Activated CD8-positive, alpha-beta memory T cell treated with anti-CD3 and anti-CD28 coated beads for 4 hours (primary cell): ENCODE measurements at regions not wholly inside any gene's neighbourhood (a gene's known extent, or its start where the extent isn't known, plus 50 kb on each side); places are given as distances from the start of the nearest gene placed in this dataset.
"Not testable (repeated sequence)": the region's sequence is repeated elsewhere in the genome, so short reads cannot be mapped to it uniquely, and the experiment has no call there.

Source experiments
- DNase-seq, 2 donors: peaks; one replicate each; pipeline ENCODE4 v3.0.0-alpha.2; 2020; ENCODE audit warnings: low read depth in 2 of 2

- DNase-seq: no peak
Observed at GRCh38 chr13:76620036-76620435, 266.2 kb downstream of the KCTD12 start.

GRCh38 chr13:76619631-76620030 is 266.6 kb downstream of the KCTD12 start:
- no peak for DNase-seq

GRCh38 chr13:76610819-76611415 is 275.3 kb downstream of the KCTD12 start:
- no peak for DNase-seq

- no peak for DNase-seq
Observed at GRCh38 chr13:76609643-76610042, 276.6 kb downstream of the KCTD12 start.

GRCh38 chr13:76607866-76608265 is 278.3 kb downstream of the KCTD12 start:
- DNase-seq: no peak

- DNase-seq: no peak
Observed at GRCh38 chr13:76600081-76600480, 286.1 kb downstream of the KCTD12 start.

- DNase-seq: no peak
Observed at GRCh38 chr13:76597868-76598267, 288.3 kb downstream of the KCTD12 start.

GRCh38 chr13:76596216-76596615 is 290.0 kb downstream of the KCTD12 start:
- no peak for DNase-seq

GRCh38 chr13:76594435-76594834 is 291.8 kb downstream of the KCTD12 start:
- no peak for DNase-seq

GRCh38 chr13:76586842-76587241 is 299.4 kb downstream of the KCTD12 start:
- no peak for DNase-seq

- DNase-seq: no peak
Observed at GRCh38 chr13:76579701-76580100, 306.5 kb downstream of the KCTD12 start.

GRCh38 chr13:76575634-76576033 is 310.6 kb downstream of the KCTD12 start:
- not testable (repeated sequence) for DNase-seq

GRCh38 chr13:76570510-76570971 is 315.7 kb downstream of the KCTD12 start:
- DNase-seq: no peak

GRCh38 chr13:76556627-76557026 is 329.6 kb downstream of the KCTD12 start:
- no peak for DNase-seq

GRCh38 chr13:76552807-76553206 is 333.4 kb downstream of the KCTD12 start:
- no peak for DNase-seq

- DNase-seq: no peak
Observed at GRCh38 chr13:76552041-76552772, 334.0 kb downstream of the KCTD12 start.

- no peak for DNase-seq
Observed at GRCh38 chr13:76542176-76542575, 344.0 kb downstream of the KCTD12 start.

- no peak for DNase-seq
Observed at GRCh38 chr13:76538004-76538403, 348.2 kb downstream of the KCTD12 start.

GRCh38 chr13:76533251-76533650 is 353.0 kb downstream of the KCTD12 start:
- DNase-seq: no peak

- DNase-seq: no peak
Observed at GRCh38 chr13:76527041-76527440, 359.2 kb downstream of the KCTD12 start.

GRCh38 chr13:76523740-76524340 is 362.4 kb downstream of the KCTD12 start:
- no peak for DNase-seq

GRCh38 chr13:76522083-76522755 is 364.0 kb downstream of the KCTD12 start:
- no peak for DNase-seq
